A549 (cell line): ENCODE measurements at regions not wholly inside any gene's neighbourhood (a gene's known extent, or its start where the extent isn't known, plus 50 kb on each side); places are given as distances from the start of the nearest gene placed in this dataset.

ENCODE experiments used
- ATAC-seq, 2 experiments: fragments of 200-7000 bp in 1 of 2; fragments of >200 bp in 1 of 2; cut with Nextera tagmentation in 1 of 2; cut with Tn5 transposase in 1 of 2; 3 replicates each; pipeline versions ENCODE4 v1.8.0 to v1.9.1; 2018 to 2020; ENCODE audit warnings: mild to moderate bottlenecking in 1 of 2, moderate library complexity in 1 of 2
- CTCF ChIA-PET: fragments of 300-600 bp; sonication (Branson Sonifier 250); formaldehyde crosslinking; extraction: SDS; loops from one replicate; lab custom pipeline; 2021; ENCODE audit warnings: antibody characterized with exemption, inconsistent platforms; lab: Yijun Ruan, JAX
- POLR2A ChIA-PET: fragments of 350-600 bp; formaldehyde crosslinking; extraction: SDS; loops from one replicate; lab custom pipeline; 2021; ENCODE audit warnings: antibody characterized with exemption, inconsistent platforms; lab: Yijun Ruan, JAX
- DNase-seq, 2 experiments: peaks; one replicate each; pipeline versions ENCODE4 v3.0.0 to v3.0.0-alpha.2; 2011 to 2016; ENCODE audit warnings: low read depth in 1 of 2, low spot score in 1 of 2
- FAIRE-seq: peaks from 2 replicates; lab custom pipeline; 2011; peaks lifted over from hg19 to GRCh38; lab: Jason Lieb, UNC
- H3K27ac ChIP-seq, 2 experiments: fragments of >200 bp; sonication (Bioruptor Twin); formaldehyde crosslinking; 3 replicates each; pipeline ENCODE4 v1.5.1; 2016 to 2017
- H3K4me1 ChIP-seq: fragments of >200 bp; sonication (Bioruptor Twin); formaldehyde crosslinking; 3 replicates; pipeline ENCODE4 v1.6.1; 2016
- H3K4me2 ChIP-seq: fragments of >200 bp; sonication (Bioruptor Twin); formaldehyde crosslinking; 3 replicates; pipeline ENCODE4 v1.6.1; 2016
- H3K4me3 ChIP-seq: fragments of >200 bp; sonication (Bioruptor Twin); formaldehyde crosslinking; 3 replicates; pipeline ENCODE4 v1.5.1; 2016
- H3K9me3 ChIP-seq: fragments of >200 bp; sonication (Bioruptor Twin); formaldehyde crosslinking; 3 replicates; pipeline ENCODE4 v1.6.1; 2016
- BHLHE40 ChIP-seq: IDR thresholded peaks from 2 replicates; pipeline ENCODE4 v1.6.1; 2012; ENCODE audit warnings: low read depth, low read length, inconsistent platforms
- CHD4 ChIP-seq: fragments of 200-600 bp; sonication (generic); IDR thresholded peaks from 2 replicates; pipeline ENCODE4 v1.6.1; 2016; ENCODE audit warnings: antibody characterized with exemption, mild to moderate bottlenecking, borderline replicate concordance
- EHF ChIP-seq: fragments of 250-450 bp; sonication (Bioruptor Pico); IDR thresholded peaks from 2 replicates; pipeline ENCODE4 v1.5.0; 2020; ENCODE audit warnings: mild to moderate bottlenecking
- EHMT2 ChIP-seq: fragments of 200-600 bp; sonication (generic); IDR thresholded peaks from 2 replicates; pipeline ENCODE4 v1.6.1; 2016; ENCODE audit warnings: antibody characterized with exemption, low read depth, mild to moderate bottlenecking, moderate library complexity
- ELK1 ChIP-seq: fragments of 150-350 bp; IDR thresholded peaks from 2 replicates; pipeline ENCODE4 v1.6.1; 2014; ENCODE audit warnings: low read depth, mild to moderate bottlenecking, low read length
- FOSL2 ChIP-seq, 2 experiments: fragments of 450-650 bp in 1 of 2; fragments of >200 bp in 1 of 2; sonication (Bioruptor Twin) in 1 of 2; formaldehyde crosslinking; IDR thresholded peaks; 2 replicates each; pipeline versions ENCODE4 v1.5.0 to v1.6.1; 2016 to 2020; ENCODE audit warnings: mild to moderate bottlenecking in 1 of 2, moderate library complexity in 1 of 2
- HES2 ChIP-seq: fragments of >200 bp; sonication (Bioruptor Twin); formaldehyde crosslinking; IDR thresholded peaks from 2 replicates; pipeline ENCODE4 v1.6.1; 2016
- HMGXB4 ChIP-seq: fragments of 250-450 bp; sonication (Bioruptor Pico); IDR thresholded peaks from 2 replicates; pipeline ENCODE4 v1.5.0; 2021; ENCODE audit warnings: mild to moderate bottlenecking, moderate library complexity, borderline replicate concordance
- HOXB5 ChIP-seq: fragments of 250-450 bp; sonication (Bioruptor Pico); IDR thresholded peaks from 2 replicates; pipeline ENCODE4 v1.5.0; 2020; ENCODE audit warnings: mild to moderate bottlenecking, moderate library complexity
- KDM5A ChIP-seq: fragments of 200-600 bp; sonication (generic); IDR thresholded peaks from 2 replicates; pipeline ENCODE4 v1.6.1; 2016; ENCODE audit warnings: antibody characterized with exemption, mild to moderate bottlenecking
- MAFK ChIP-seq: fragments of 450-650 bp; IDR thresholded peaks from 2 replicates; pipeline ENCODE4 v1.6.1; 2014; ENCODE audit not compliant: partially characterized antibody
- MYC ChIP-seq: IDR thresholded peaks from 2 replicates; pipeline ENCODE4 v1.6.1; 2012; ENCODE audit warnings: mild to moderate bottlenecking, inconsistent platforms, low read length, improper control_type of control experiment, borderline replicate concordance
- POLR2A ChIP-seq: IDR thresholded peaks from 2 replicates; pipeline ENCODE4 v1.6.1; 2012; ENCODE audit warnings: mild to moderate bottlenecking, low read length
- POLR2AphosphoS2 ChIP-seq: conservative IDR thresholded peaks from 2 replicates; pipeline ENCODE4 v1.6.1; 2012; ENCODE audit warnings: low read length, improper control_type of control experiment, inconsistent platforms
- REST ChIP-seq: fragments of 200-600 bp; sonication (generic); IDR thresholded peaks from 2 replicates; pipeline ENCODE4 v1.6.1; 2016; ENCODE audit warnings: antibody characterized with exemption, mild to moderate bottlenecking, moderate library complexity
- RFX5 ChIP-seq: fragments of 450-650 bp; IDR thresholded peaks from 2 replicates; pipeline ENCODE4 v1.7.1; 2014; ENCODE audit warnings: antibody characterized with exemption, mild to moderate bottlenecking, moderate library complexity
- SMC3 ChIP-seq: fragments of >200 bp; sonication (Bioruptor Twin); formaldehyde crosslinking; IDR thresholded peaks from 3 replicates; pipeline ENCODE4 v1.6.1; 2018; ENCODE audit warnings: inconsistent platforms
- ZFP36 ChIP-seq: fragments of 450-650 bp; IDR thresholded peaks from 2 replicates; pipeline ENCODE4 v1.6.1; 2014; ENCODE audit warnings: borderline replicate concordance; ENCODE audit not compliant: partially characterized antibody
- ZSCAN20 ChIP-seq: fragments of 250-450 bp; sonication (Bioruptor Pico); IDR thresholded peaks from 2 replicates; pipeline ENCODE4 v1.8.0; 2022; ENCODE audit warnings: mild to moderate bottlenecking, moderate library complexity
- WGBS: methylation state at CpG from one replicate; pipeline ENCODE4 v1.1.6; 2017; ENCODE audit errors: missing lambda C conversion rate; 5-methylcytosine and 5-hydroxymethylcytosine counted together

GRCh38 chr1:221230605-221231004 is 351.4 kb downstream of the HLX start:
- FAIRE-seq (no peak), DNase-seq (peak in 1 of 2 experiments; percentile 47), ATAC-seq (peak; percentile 32 to 43; a peak in 4 of 6 replicates)
- Histone ChIP-seq H3K27ac (no peak overlapping the region), H3K9me3 (no peaks in the 10 kb centered on the region), H3K4me1 (no peaks in the 10 kb centered on the region), H3K4me2 (no peak overlapping the region), H3K4me3 (no peak overlapping the region)
- TF ChIP-seq HES2: no peak
- TF ChIP-seq ZFP36: no peak
- no peak for TF ChIP-seq MAFK
- TF ChIP-seq RFX5: no peak
- ChIA-PET CTCF (interaction anchor here (0.6 to 1.4 kb wide), 2 partner anchors 27 to 421 kb away, joined by 3 to 5 read pairs; no protein-coding TSS in a partner anchor), POLR2A (no interaction called here)
- 23% methylated on average over 1 of the region's 1 CpG for WGBS

- no peak for ATAC-seq
- DNase-seq: no peak
- H3K4me1 ChIP-seq: no peaks in the 10 kb centered on the region; the same call in 2 of the 3 replicates
- POLR2A ChIA-PET: interaction anchor here (0.5 kb wide), 1 partner anchor 1230 kb away, joined by 3 read pairs; no protein-coding TSS in a partner anchor
- 22% methylated on average over 2 of the region's 2 CpGs for WGBS
- TF ChIP-seq POLR2AphosphoS2 (no peak), SMC3 (no peak), BHLHE40 (no peak), FOSL2 (IDR thresholded peaks at IDR 0.05) (no peak), FOSL2 (CRISPR knock-in tag; IDR thresholded peaks at IDR 0.05) (no peak)
- CTCF ChIA-PET: no interaction called here
- no peak for FAIRE-seq
- no peak overlapping the region for H3K4me3 ChIP-seq
- H3K27ac ChIP-seq: no peak overlapping the region
- no peaks in the 10 kb centered on the region for H3K9me3 ChIP-seq
- no peak overlapping the region for H3K4me2 ChIP-seq
Observed at GRCh38 chr1:221234791-221235190, 355.5 kb downstream of the HLX start.

GRCh38 chr1:221237587-221237986 is 358.3 kb downstream of the HLX start:
- Histone ChIP-seq H3K9me3 (no peaks in the 10 kb centered on the region), H3K4me2 (no peak overlapping the region), H3K4me1 (peaks cover 3% of the 10 kb centered on the region; the same call in 1 of the 3 replicates), H3K4me3 (no peak overlapping the region), H3K27ac (no peak overlapping the region)
- no peak for TF ChIP-seq CHD4
- no peak for TF ChIP-seq EHF
- no peak for TF ChIP-seq POLR2A
- TF ChIP-seq ELK1: no peak
- TF ChIP-seq HOXB5 (CRISPR knock-in tag): no peak
- TF ChIP-seq HMGXB4 (CRISPR knock-in tag): no peak
- no peak for TF ChIP-seq REST
- TF ChIP-seq MYC: no peak
- no peak for TF ChIP-seq ZSCAN20 (CRISPR knock-in tag)
- no peak for TF ChIP-seq EHMT2
- no peak for TF ChIP-seq KDM5A
- ChIA-PET CTCF (no interaction called here), POLR2A (no interaction called here)
- no peak for ATAC-seq
- no peak for DNase-seq
- 66% methylated on average over 3 of the region's 3 CpGs for WGBS
- no peak for FAIRE-seq
